Esophagus squamous epithelium (tissue), 4 donors: ENCODE measurements at regions not wholly inside any gene's neighbourhood (a gene's known extent, or its start where the extent isn't known, plus 50 kb on each side); places are given as distances from the start of the nearest gene placed in this dataset.

ENCODE experiments used
- CTCF ChIP-seq, 6 experiments: fragments of 450-650 bp in 4 of 6; fragments of 200-600 bp in 2 of 6; sonication (generic) in 2 of 6; IDR thresholded peaks; one replicate each; pipeline ENCODE4 v1.5.1; 2016 to 2019; ENCODE audit warnings: antibody characterized with exemption in 6 of 6, mild to moderate bottlenecking in 4 of 6, moderate library complexity in 4 of 6
- POLR2A ChIP-seq, 4 donors: fragments of 450-650 bp; IDR thresholded peaks; one replicate each; pipeline ENCODE4 v1.6.1; 2017; ENCODE audit warnings: antibody characterized with exemption in 4 of 4, mild to moderate bottlenecking in 4 of 4, moderate library complexity in 3 of 4

- no peak for TF ChIP-seq CTCF (IDR thresholded peaks at IDR 0.05)
- no peak for TF ChIP-seq POLR2A (IDR thresholded peaks at IDR 0.05)
Measured at GRCh38 chr12:18971932-18972331, 157.6 kb upstream of the PLEKHA5 start.
